ENCODE measurements at regions not wholly inside any gene's neighbourhood (a gene's known extent, or its start where the extent isn't known, plus 50 kb on each side); places are given as distances from the start of the nearest gene placed in this dataset.

DNA sequence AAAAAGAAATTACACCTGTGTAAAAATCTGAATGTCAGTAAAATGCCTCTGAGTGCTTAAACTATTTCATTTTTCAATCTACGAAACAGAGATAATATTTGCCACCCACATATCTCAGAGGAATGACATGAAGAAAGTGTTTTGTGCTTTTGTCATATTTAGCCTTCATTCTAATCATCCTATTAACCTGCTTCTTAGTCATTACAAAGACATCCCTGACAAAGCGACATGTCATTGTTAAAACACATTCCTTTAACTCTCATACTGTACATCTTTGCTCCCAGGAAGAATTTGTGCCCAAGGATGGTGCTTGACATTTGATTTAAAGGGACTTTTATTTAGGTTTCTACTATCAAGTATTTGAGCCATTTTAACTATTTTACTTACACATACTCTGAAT lies 275.9 kb downstream of the DMRTA1 start:
- DNase-seq (ENCODE audit: low read depth, low spot score), result no peak
- H3K27ac ChIP-seq (ENCODE audit: control insufficient read depth, insufficient read depth, low read length), result no peak overlapping the region
- no peak overlapping the region for H3K4me2 ChIP-seq (ENCODE audit: control insufficient read depth, extremely low read depth, insufficient read depth, low read depth, low read length)

DNA sequence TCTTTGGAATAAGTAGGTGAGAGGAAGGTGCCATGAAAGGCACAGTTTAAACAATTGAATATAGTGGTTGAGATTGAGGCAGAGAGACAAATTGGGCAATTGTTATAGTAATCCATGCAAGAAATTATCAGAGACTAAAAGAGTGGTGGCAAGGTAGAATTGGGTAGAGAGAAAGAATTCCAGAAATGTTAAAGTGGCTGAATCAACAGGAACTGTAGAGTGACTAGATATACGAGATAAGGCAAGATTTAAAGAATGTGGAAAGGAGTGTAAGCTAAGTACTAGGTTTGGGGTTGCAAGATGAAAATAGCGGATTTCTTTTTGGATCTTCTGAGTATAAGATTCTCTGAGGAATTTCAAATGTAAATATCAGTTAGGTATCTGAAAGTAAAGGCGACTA lies 285.2 kb downstream of the DMRTA1 start:
- Histone ChIP-seq H3K9me3 (ENCODE audit: control insufficient read depth, low read depth, low read length) (no peaks in the 10 kb centered on the region), H3K9ac (ENCODE audit: control insufficient read depth, extremely low read depth, insufficient read depth, low read length) (no peak overlapping the region), H3K4me1 (ENCODE audit: control insufficient read depth, extremely low read depth, insufficient read depth, low read length) (no peaks in the 10 kb centered on the region), H3K9me1 (ENCODE audit: control insufficient read depth, extremely low read depth, insufficient read depth, low read length) (no peaks in the 10 kb centered on the region), H3K79me2 (ENCODE audit: control insufficient read depth, insufficient read depth, low read length) (no peaks in the 10 kb centered on the region), H4K20me1 (ENCODE audit: control insufficient read depth, extremely low read depth, insufficient read depth, low read length) (no peaks in the 10 kb centered on the region), H3K27ac (ENCODE audit: control insufficient read depth, insufficient read depth, low read length) (no peak overlapping the region), H3K36me3 (ENCODE audit: control insufficient read depth in 2 of 2, extremely low read depth in 1 of 2, insufficient read depth in 2 of 2, low read length in 2 of 2) (no peaks in the 10 kb centered on the region), H3K27me3 (ENCODE audit: control insufficient read depth, extremely low read depth, insufficient read depth, low read length) (no peaks in the 10 kb centered on the region), H2AFZ (ENCODE audit: control insufficient read depth, low read length) (no peak overlapping the region), H3K4me3 (ENCODE audit: control insufficient read depth in 2 of 3, extremely low read depth in 1 of 3, insufficient read depth in 2 of 3, low read depth in 1 of 3, low read length in 3 of 3) (no peak overlapping the region), H3K4me2 (ENCODE audit: control insufficient read depth, extremely low read depth, insufficient read depth, low read depth, low read length) (no peak overlapping the region)
- TF ChIP-seq, protein P1, sequence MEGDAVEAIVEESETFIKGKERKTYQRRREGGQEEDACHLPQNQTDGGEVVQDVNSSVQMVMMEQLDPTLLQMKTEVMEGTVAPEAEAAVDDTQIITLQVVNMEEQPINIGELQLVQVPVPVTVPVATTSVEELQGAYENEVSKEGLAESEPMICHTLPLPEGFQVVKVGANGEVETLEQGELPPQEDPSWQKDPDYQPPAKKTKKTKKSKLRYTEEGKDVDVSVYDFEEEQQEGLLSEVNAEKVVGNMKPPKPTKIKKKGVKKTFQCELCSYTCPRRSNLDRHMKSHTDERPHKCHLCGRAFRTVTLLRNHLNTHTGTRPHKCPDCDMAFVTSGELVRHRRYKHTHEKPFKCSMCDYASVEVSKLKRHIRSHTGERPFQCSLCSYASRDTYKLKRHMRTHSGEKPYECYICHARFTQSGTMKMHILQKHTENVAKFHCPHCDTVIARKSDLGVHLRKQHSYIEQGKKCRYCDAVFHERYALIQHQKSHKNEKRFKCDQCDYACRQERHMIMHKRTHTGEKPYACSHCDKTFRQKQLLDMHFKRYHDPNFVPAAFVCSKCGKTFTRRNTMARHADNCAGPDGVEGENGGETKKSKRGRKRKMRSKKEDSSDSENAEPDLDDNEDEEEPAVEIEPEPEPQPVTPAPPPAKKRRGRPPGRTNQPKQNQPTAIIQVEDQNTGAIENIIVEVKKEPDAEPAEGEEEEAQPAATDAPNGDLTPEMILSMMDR (optimal IDR thresholded peaks at IDR 0.05 in 1 of 3, IDR thresholded peaks at IDR 0.05 in 1 of 3, conservative IDR thresholded peaks at IDR 0.05 in 1 of 3; ENCODE audit: extremely low read depth in 1 of 3, insufficient read depth in 2 of 3, low read length in 3 of 3), result no peak
- no peak for TF ChIP-seq EZH2 (IDR thresholded peaks at IDR 0.05; ENCODE audit: low read length)
- DNase-seq (ENCODE audit: low read depth, low spot score) (no peak), FAIRE-seq (no peak)
- dilution Hi-C loops (cut with MboI; ENCODE audit: extremely low pct_ligation_motif_present, low sequenced_read_pairs), result no loop called here

More for the DNA sequence above, 275.9 kb downstream of the DMRTA1 start:
- H3K4me1 ChIP-seq (ENCODE audit: control insufficient read depth, extremely low read depth, insufficient read depth, low read length), result no peaks in the 10 kb centered on the region
- no peaks in the 10 kb centered on the region for H3K79me2 ChIP-seq (ENCODE audit: control insufficient read depth, insufficient read depth, low read length)
- no peak overlapping the region for H3K4me3 ChIP-seq (ENCODE audit: control insufficient read depth in 2 of 3, extremely low read depth in 1 of 3, insufficient read depth in 2 of 3, low read depth in 1 of 3, low read length in 3 of 3)
- dilution Hi-C loops (cut with MboI; ENCODE audit: extremely low pct_ligation_motif_present, low sequenced_read_pairs), result no loop called here
- H3K9me3 ChIP-seq (ENCODE audit: control insufficient read depth, low read depth, low read length), result no peaks in the 10 kb centered on the region
- FAIRE-seq, result no peak
- H3K27me3 ChIP-seq (ENCODE audit: control insufficient read depth, extremely low read depth, insufficient read depth, low read length), result no peaks in the 10 kb centered on the region
- H4K20me1 ChIP-seq (ENCODE audit: control insufficient read depth, extremely low read depth, insufficient read depth, low read length), result no peaks in the 10 kb centered on the region
- no peak overlapping the region for H2AFZ ChIP-seq (ENCODE audit: control insufficient read depth, low read length)
- no peaks in the 10 kb centered on the region for H3K36me3 ChIP-seq (ENCODE audit: control insufficient read depth in 2 of 2, extremely low read depth in 1 of 2, insufficient read depth in 2 of 2, low read length in 2 of 2)
- no peaks in the 10 kb centered on the region for H3K9me1 ChIP-seq (ENCODE audit: control insufficient read depth, extremely low read depth, insufficient read depth, low read length)
- no peak for TF ChIP-seq EZH2 (IDR thresholded peaks at IDR 0.05; ENCODE audit: low read length)
- TF ChIP-seq, protein P1 (optimal IDR thresholded peaks at IDR 0.05 in 1 of 3, IDR thresholded peaks at IDR 0.05 in 1 of 3, conservative IDR thresholded peaks at IDR 0.05 in 1 of 3; ENCODE audit: extremely low read depth in 1 of 3, insufficient read depth in 2 of 3, low read length in 3 of 3), result no peak
- no peak overlapping the region for H3K9ac ChIP-seq (ENCODE audit: control insufficient read depth, extremely low read depth, insufficient read depth, low read length)
